Mesodermal cell (in vitro differentiated cells): ENCODE measurements at regions not wholly inside any gene's neighbourhood (a gene's known extent, or its start where the extent isn't known, plus 50 kb on each side); places are given as distances from the start of the nearest gene placed in this dataset.

Source experiments
- H3K27ac ChIP-seq: 2 replicates; pipeline ENCODE4 v1.7.0; 2013; ENCODE audit warnings: mild to moderate bottlenecking, low read depth, low read length, moderate library complexity; ENCODE audit not compliant: severe bottlenecking
- H3K36me3 ChIP-seq: 2 replicates; pipeline ENCODE4 v1.7.1; 2013; ENCODE audit warnings: mild to moderate bottlenecking, low read length, moderate library complexity; ENCODE audit not compliant: control insufficient read depth, insufficient read depth
- H3K4me1 ChIP-seq: one replicate; pipeline ENCODE4 v1.7.1; 2013; ENCODE audit warnings: mild to moderate bottlenecking, low read length; ENCODE audit not compliant: insufficient read depth, control insufficient read depth, poor library complexity, severe bottlenecking
- H3K4me3 ChIP-seq: 2 replicates; pipeline ENCODE4 v1.7.0; 2013; ENCODE audit warnings: low read length, control low read depth, mild to moderate bottlenecking; ENCODE audit not compliant: insufficient read depth, poor library complexity, severe bottlenecking; ENCODE audit errors: extremely low read depth
- H3K9me3 ChIP-seq: 2 replicates; pipeline ENCODE4 v1.7.1; 2013; ENCODE audit warnings: mild to moderate bottlenecking, low read length, moderate library complexity; ENCODE audit not compliant: control insufficient read depth
- WGBS, 2 experiments: methylation state at CpG; one replicate each; pipeline ENCODE4 v1.1.5; 2013; ENCODE audit warnings: missing lambda C conversion rate in 2 of 2; ENCODE audit not compliant: insufficient coverage in 2 of 2; 5-methylcytosine and 5-hydroxymethylcytosine counted together

DNA sequence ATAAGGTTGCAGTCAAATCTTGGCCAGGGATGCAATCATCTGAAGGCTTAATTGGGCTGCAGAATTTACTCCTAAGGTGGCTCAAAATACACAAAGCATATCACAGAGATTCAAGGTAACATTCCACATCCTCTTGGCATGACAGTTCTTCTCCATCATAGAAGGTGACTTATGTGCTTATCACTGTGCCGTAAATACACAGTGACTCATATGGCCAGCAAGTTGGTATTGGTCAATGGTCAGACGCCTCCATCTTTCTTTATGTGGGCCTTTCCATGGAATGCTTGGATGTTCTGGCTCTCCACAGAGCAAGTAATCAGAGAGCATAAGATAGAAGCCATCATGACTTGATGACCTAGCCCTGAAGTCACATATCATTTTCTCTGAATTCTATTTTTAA, 168.8 kb upstream of the ST8SIA2 start:
- WGBS, 2 experiments = 100% methylated on average over 1 to 2 of the region's 2 CpGs
- Histone ChIP-seq H3K4me1 (no peaks in the 10 kb centered on the region), H3K4me3 (no peak overlapping the region), H3K36me3 (no peaks in the 10 kb centered on the region), H3K27ac (no peak overlapping the region), H3K9me3 (no peaks in the 10 kb centered on the region)

DNA sequence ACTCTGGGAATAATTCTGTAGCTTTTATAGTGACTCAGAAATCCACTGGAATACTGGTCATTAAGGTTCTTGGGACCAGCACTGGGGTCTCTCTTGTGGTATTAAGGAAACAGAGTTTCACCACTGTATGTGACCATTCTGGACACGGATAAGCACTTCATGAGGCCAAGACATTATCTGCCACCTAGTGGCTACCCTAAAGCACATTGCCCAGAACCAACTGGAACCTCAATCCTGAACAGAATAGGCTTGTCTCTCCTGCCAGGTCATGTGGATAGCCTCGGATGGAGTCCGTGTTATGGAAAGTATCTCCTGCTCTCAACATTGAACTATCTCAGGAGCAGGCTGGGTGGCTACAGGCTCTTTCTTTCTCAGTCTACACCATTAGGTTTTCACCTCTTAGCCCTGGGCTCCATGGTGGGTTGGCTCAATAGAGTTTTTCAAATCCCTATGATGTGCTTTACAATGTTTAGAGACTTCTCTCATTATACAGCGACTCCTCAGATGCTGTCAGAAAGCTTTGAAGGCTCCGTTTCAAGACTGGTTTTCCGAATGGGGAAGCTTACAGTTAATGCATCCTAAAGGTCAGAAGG, 167.6 kb upstream of the ST8SIA2 start:
- WGBS, 2 experiments = 74 to 78% methylated on average over 6 of the region's 6 CpGs
- H3K36me3 ChIP-seq = no peaks in the 10 kb centered on the region
- H3K4me3 ChIP-seq = no peak overlapping the region
- H3K27ac ChIP-seq = no peak overlapping the region
- H3K9me3 ChIP-seq = no peaks in the 10 kb centered on the region
- no peaks in the 10 kb centered on the region for H3K4me1 ChIP-seq

DNA sequence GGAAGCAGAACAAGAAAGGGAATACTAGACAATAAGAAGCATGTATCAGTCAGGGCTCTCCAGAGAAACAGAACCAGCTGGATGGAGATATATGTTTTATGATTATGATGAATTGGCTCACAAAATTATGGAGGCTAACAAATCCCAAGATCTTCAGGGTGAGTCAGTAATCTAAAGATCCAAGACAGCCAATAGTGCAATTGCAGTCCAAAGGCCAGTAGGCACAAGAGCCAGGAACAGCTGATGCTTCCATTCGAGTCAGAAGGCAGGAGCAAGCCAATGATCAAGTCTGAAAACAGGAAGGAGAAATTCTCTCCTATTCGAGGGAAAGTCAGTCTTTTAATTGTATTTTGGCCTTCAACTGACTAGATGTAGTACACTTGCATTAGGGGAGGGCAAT, 164.9 kb upstream of the ST8SIA2 start:
- WGBS, 2 experiments = 92 to 93% methylated on average over 1 to 2 of the region's 2 CpGs
- no peak overlapping the region for H3K27ac ChIP-seq
- no peaks in the 10 kb centered on the region for H3K36me3 ChIP-seq
- no peaks in the 10 kb centered on the region for H3K4me1 ChIP-seq
- no peak overlapping the region for H3K4me3 ChIP-seq
- H3K9me3 ChIP-seq = no peaks in the 10 kb centered on the region

DNA sequence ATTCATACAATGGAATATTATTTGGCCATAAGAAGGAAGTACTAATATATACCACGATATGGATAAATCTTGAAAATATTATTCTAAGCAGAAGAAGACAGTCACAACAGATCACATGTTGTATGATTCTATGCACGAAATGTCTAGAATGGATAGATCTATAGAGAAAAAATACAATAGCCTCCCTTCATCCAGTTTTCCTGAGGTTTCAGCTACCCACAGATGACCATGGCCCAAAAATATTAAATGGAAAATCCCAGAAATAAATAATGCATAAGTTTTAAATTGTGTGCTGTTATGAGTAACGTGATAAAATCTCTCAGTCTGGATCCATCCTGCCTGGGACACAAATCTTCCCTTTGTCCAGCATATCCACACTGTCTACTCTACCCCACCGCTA, 162.2 kb upstream of the ST8SIA2 start:
- Histone ChIP-seq H3K9me3 (no peaks in the 10 kb centered on the region), H3K27ac (no peak overlapping the region), H3K36me3 (no peaks in the 10 kb centered on the region), H3K4me3 (no peak overlapping the region), H3K4me1 (no peaks in the 10 kb centered on the region)
- 67 to 83% methylated on average over 1 of the region's 4 CpGs for WGBS, 2 experiments

DNA sequence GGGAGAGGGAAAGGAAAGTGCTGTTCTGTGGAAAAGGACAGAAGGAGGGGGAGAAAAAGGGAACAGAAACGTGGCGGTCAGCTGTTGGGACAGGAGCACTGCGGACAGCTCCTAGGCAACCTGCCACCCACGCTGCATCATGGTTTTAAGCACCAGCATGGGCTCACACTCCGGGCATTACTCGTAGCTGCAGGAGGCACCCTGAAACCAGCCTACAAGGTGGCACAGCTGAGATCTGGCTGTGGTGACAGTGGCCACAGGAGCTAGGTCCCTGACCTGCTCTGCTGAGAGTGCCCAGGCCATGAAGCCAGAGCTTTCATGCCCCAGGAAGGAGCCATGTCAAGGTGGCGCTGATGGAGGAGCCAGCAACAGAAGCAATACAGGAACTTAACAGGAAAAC, 161.4 kb upstream of the ST8SIA2 start:
- H3K36me3 ChIP-seq = no peaks in the 10 kb centered on the region
- 80 to 82% methylated on average over 5 to 7 of the region's 7 CpGs for WGBS, 2 experiments

DNA sequence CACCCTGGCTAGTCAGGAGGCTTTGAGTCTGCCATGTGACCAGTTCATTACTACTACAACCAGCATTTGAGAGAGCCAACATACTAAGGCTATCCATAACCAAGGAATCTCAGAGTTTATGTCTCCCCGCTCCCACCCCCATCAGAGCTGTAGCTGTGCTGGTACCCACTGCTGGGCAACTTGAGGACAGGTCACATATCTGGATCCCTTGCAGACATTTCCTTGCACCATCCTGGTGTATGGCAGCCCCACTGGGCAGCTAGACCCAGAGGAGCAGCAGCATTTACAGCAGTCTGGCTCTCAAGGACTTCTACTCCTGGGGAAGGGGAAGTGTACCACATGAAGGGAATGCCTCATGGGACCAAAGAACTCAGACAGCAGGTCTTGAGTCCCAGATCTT, 160.8 kb upstream of the ST8SIA2 start:
- Histone ChIP-seq H3K4me1 (no peaks in the 10 kb centered on the region), H3K36me3 (no peaks in the 10 kb centered on the region), H3K4me3 (no peak overlapping the region), H3K9me3 (no peaks in the 10 kb centered on the region), H3K27ac (no peak overlapping the region)
- 100% methylated on average over 1 of the region's 1 CpG; no CpG with 5 or more reads in 1 of the 2 experiments for WGBS, 2 experiments

More for the DNA sequence above, 161.4 kb upstream of the ST8SIA2 start:
- Histone ChIP-seq H3K4me1 (no peaks in the 10 kb centered on the region), H3K9me3 (no peaks in the 10 kb centered on the region), H3K27ac (no peak overlapping the region), H3K4me3 (no peak overlapping the region)

DNA sequence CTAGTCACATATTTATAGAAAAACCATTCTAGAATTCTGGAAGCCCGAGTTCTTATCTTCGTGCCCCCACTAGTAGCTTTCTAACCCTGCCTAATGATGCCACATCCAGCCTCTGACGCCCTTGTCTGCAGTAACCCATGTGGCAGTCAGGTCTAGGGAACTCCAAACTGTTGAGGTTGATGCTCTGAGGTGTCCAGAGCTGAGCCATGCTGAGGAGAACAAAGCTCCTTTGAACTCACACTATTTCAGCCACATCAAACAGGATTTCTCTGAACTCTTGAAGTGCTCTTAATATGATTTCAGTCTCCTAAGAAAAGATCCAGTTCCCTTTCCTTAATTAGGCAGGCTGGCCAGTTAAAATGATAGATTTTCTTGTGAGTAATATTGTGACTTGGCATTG, 150.5 kb upstream of the ST8SIA2 start:
- H3K36me3 ChIP-seq = no peaks in the 10 kb centered on the region
- H3K4me1 ChIP-seq = no peaks in the 10 kb centered on the region
- no peaks in the 10 kb centered on the region for H3K9me3 ChIP-seq
- H3K27ac ChIP-seq = no peak overlapping the region
- WGBS, 2 experiments = 82% methylated on average over 3 of the region's 3 CpGs; no CpG with 5 or more reads in 1 of the 2 experiments
- H3K4me3 ChIP-seq = no peak overlapping the region

DNA sequence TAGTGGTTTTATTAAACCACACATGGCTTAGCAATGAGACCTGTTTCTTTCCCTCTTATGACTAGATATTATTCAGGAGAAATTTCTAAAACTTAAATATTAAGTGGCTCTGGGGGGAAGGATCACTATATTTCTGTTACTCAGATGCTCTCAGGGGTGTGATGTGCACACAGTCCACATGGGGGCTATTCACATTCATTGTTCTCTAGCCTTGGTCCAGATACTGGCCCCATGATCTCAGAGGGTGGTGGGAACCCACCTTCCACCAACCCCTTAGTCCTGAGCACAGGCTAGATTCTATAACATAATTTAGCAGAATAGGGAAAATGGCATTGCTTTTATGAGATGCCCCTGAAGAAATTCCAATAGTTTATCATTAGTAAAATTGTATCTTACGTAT, 149.0 kb upstream of the ST8SIA2 start:
- Histone ChIP-seq H3K9me3 (no peaks in the 10 kb centered on the region), H3K4me1 (no peaks in the 10 kb centered on the region), H3K36me3 (no peaks in the 10 kb centered on the region), H3K27ac (no peak overlapping the region), H3K4me3 (no peak overlapping the region)
- 100% methylated on average over 1 of the region's 1 CpG; no CpG with 5 or more reads in 1 of the 2 experiments for whole genome bisulfite sequencing, 2 experiments

DNA sequence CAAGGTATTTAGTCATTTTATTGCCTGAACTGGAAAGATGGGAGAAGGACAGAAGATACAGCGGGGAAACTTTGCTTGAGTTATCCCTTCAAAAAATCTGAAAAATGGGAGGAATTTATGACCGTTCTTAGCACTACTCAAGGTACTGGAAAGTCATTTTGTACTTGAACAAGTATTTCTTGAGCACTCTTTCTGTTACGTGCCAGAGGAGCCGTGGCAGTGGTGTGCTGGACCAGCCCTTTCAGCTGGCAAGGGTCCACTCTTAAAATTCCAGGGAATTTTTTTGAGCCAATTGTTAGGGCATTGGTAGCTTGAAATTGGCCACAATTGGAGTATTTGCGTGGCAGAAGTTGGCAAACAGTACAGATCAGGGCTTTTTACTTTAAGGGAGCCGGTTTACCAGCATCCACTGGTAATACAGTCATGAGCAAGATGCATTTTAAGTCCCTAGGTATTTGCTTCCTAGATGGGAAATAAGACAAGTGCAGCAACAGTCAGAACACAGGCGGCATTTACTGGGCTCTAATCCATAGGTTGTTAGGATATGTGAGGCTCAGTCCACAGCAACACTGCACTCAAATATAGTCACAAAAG, 145.9 kb upstream of the ST8SIA2 start:
- H3K27ac ChIP-seq = no peak overlapping the region
- no peak overlapping the region for H3K4me3 ChIP-seq
- H3K36me3 ChIP-seq = no peaks in the 10 kb centered on the region
- no peaks in the 10 kb centered on the region for H3K4me1 ChIP-seq
- WGBS, 2 experiments = 83 to 94% methylated on average over 6 to 7 of the region's 7 CpGs
- no peaks in the 10 kb centered on the region for H3K9me3 ChIP-seq

DNA sequence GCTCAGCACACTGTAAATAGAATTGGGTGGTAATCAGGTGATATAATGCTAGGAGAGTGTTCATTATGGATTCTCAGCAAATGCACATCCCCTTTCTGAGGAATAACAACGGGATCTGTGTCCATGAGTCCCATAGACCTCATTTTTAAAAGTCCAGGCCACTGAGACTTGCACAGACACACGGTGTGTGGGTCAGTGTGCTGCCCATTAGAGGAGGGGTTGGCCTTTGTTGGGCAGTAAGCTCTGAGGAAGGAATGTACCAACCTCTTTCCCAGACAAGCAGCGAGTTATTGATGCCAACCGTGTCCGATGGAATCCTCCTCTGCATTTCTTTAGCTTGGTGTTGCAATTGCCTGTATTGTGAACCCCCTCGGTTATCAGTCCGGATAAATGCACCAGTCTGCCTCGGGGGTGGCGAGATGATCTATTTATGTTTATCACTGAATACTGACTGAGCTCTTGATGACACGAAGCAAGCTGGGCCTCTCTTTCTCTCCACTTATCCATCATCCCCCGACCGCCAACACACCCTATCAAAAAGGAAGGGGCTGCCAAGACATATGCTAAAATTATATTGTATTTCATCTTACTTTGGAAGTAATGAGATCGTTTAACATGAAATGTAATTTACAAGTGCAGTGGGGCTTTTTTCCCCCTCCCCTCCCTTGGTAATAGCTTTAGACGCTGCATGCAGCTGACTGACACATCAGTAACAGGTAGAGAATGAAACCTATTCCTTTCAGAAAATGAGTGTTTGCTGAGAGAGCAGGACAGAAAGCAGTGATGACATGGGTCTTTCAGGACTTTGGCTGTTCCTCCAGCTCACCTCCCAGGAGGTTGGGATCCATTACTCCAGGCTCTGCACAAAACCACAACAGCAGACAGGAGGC, 126.6 kb upstream of the ST8SIA2 start:
- Histone ChIP-seq H3K4me3 (no peak overlapping the region), H3K4me1 (peaks cover 3% of the 10 kb centered on the region), H3K9me3 (no peaks in the 10 kb centered on the region), H3K27ac (no peak overlapping the region), H3K36me3 (no peaks in the 10 kb centered on the region)
- 94% methylated on average over 6 to 7 of the region's 14 CpGs for WGBS, 2 experiments

DNA sequence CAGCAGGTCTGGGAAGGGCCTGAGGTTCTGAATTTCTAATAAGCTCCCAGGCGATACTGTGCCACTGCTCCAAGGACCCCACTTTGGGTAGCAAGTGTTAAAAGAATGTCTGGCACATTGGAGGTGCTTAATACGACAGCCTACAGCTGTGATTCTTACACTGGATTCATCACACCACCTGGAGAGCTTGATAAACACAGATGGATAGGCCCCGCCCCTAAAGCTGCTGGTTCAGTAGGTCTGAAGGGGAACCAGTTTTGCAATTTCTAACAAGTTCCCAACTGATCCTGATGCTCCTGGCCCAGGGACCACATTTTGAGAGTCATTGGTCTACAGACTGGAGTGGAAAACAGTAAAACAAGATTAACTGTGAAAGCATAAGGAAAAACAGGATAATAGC, 124.8 kb upstream of the ST8SIA2 start:
- H3K27ac ChIP-seq = no peak overlapping the region

More for the DNA sequence above, 124.8 kb upstream of the ST8SIA2 start:
- H3K9me3 ChIP-seq = no peaks in the 10 kb centered on the region
- peaks cover 3% of the 10 kb centered on the region for H3K4me1 ChIP-seq
- WGBS, 2 experiments = 57 to 81% methylated on average over 3 of the region's 3 CpGs
- H3K36me3 ChIP-seq = no peaks in the 10 kb centered on the region
- no peak overlapping the region for H3K4me3 ChIP-seq
